ENCODE measurements at regions not wholly inside any gene's neighbourhood (a gene's known extent, or its start where the extent isn't known, plus 50 kb on each side); places are given as distances from the start of the nearest gene placed in this dataset.

- no peak for TF ChIP-seq ZBTB40 (IDR thresholded peaks at IDR 0.05; ENCODE audit: borderline replicate concordance)
- no peak for TF ChIP-seq CHD2 (IDR thresholded peaks at IDR 0.05; ENCODE audit: borderline replicate concordance, low read depth, low read length)
- TF ChIP-seq CHD4 (IDR thresholded peaks at IDR 0.05) = no peak
- TF ChIP-seq IRF3 (IDR thresholded peaks at IDR 0.05) = no peak
- TF ChIP-seq BCL11A (IDR thresholded peaks at IDR 0.05; ENCODE audit: low read depth, low read length) = no peak
- no peak for TF ChIP-seq ZNF274 (IDR thresholded peaks at IDR 0.05; ENCODE audit: insufficient read depth, insufficient read length)
- TF ChIP-seq YY1 (IDR thresholded peaks at IDR 0.05; ENCODE audit: low read depth, low read length) = no peak
- TF ChIP-seq E2F4 (IDR thresholded peaks at IDR 0.05; ENCODE audit: low read depth, low read length) = no peak
- no peak for TF ChIP-seq SMAD5 (IDR thresholded peaks at IDR 0.05; ENCODE audit: low read depth)
- no peak for TF ChIP-seq NR2C2 (IDR thresholded peaks at IDR 0.05; ENCODE audit: borderline replicate concordance, control insufficient read depth, insufficient read length, low read depth)
- TF ChIP-seq HDAC6 (IDR thresholded peaks at IDR 0.05; ENCODE audit: unreplicated experiment) = no peak
These were observed 1468.1 kb upstream of the WWC1 start (continued) for GRCh38 chr5:166823360-166823759.

Measured in GM12878 (cell line).